NCI-H446 treated with DMSO at 0.1 percent for 48 hours (cell line): ENCODE measurements at regions not wholly inside any gene's neighbourhood (a gene's known extent, or its start where the extent isn't known, plus 50 kb on each side); places are given as distances from the start of the nearest gene placed in this dataset.
"Not testable (repeated sequence)": the region's sequence is repeated elsewhere in the genome, so short reads cannot be mapped to it uniquely, and the experiment has no call there.

ENCODE experiments used
- DNase-seq: peaks from one replicate; lab custom pipeline; 2025; lab: John Stamatoyannopoulos, UW

- DNase-seq = no peak
Measured at GRCh38 chr17:63293323-63294075, 152.6 kb downstream of the CYB561 start.

- DNase-seq = no peak
Measured at GRCh38 chr17:63294776-63295175, 151.3 kb downstream of the CYB561 start.

- no peak for DNase-seq
Measured at GRCh38 chr17:63295288-63295687, 150.8 kb downstream of the CYB561 start.

GRCh38 chr17:63295839-63296590 is 150.1 kb downstream of the CYB561 start:
- no peak for DNase-seq

GRCh38 chr17:63298916-63299315 is 147.2 kb downstream of the CYB561 start:
- DNase-seq = not testable (repeated sequence)

DNA sequence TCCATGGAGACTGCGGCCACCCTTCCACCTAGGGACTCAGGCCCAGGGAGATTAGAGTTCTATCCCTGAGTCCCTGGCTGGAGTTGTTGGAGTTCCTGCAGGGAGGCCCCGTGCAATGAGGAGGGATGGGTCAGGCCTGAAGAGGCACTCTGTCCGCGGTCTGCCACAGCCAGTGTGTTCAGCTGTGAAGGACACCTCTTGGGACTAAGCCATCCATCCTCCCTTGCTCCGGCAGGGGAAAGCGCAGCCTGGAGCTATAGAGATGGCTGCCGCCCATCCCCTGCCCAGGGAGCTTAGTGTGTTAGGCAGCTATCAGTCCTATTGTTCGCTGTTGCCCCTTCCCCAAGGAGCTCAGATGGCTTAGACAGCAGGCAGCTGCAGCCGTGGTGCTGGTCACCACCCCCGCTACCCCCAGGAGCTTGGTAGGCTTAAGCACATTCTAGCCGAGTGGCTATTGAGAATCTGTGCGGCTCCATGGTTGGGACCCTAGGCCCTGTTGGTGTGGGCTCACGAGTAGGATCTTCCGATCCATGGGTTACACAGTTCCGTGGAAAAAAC is 141.3 kb downstream of the CYB561 start:
- DNase-seq = no peak

- DNase-seq = no peak
Measured at GRCh38 chr17:63305857-63306256, 140.2 kb downstream of the CYB561 start.

- no peak for DNase-seq
Measured at GRCh38 chr17:63306855-63307254, 139.3 kb downstream of the CYB561 start.

GRCh38 chr17:63308272-63308671 is 137.8 kb downstream of the CYB561 start:
- no peak for DNase-seq

DNA sequence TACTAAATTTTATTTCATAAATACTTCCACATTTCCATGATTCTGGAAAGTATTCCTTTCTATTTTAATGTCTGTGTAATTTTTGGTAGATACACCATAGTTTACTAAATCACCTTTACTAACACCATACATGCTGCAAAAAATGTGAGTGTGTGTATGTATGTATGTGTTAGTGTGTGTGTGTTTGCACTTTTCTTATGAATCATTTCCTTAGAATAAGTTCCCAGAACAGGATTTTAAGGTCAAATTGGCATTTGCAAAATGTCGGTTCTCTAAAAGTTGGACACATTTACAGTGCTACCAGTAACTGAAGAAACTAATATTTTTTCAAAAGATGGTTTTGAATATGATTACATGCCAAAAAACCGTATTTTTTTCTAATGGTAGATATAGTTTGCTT is 137.1 kb downstream of the CYB561 start:
- DNase-seq = no peak

DNA sequence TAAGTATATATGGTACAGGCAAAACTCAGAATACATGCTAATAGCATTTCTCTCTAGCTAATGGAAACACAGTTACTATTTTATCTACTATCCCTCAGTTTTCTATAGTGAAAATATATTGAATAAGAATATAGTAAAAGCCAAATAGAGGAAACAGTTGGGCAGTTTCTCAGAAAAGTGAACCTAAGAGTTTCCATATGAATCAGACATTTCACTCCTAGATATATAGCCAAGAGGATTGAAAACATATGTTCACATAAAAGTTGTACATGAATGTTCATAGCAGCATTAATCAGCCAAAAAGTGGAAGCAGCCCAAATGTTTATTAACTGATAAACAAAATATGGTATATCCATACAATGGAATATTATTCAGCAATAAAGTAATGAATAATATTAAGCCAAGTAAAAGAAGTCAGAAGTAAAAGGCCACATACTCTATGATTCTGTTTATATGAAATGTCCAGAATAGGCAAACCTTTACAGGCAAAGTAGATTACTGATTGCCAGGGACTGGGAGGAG is 134.6 kb downstream of the CYB561 start:
- no peak for DNase-seq

GRCh38 chr17:63314761-63315160 is 131.3 kb downstream of the CYB561 start:
- no peak for DNase-seq

- DNase-seq = no peak
Measured at GRCh38 chr17:63316100-63316499, 130.0 kb downstream of the CYB561 start.

DNA sequence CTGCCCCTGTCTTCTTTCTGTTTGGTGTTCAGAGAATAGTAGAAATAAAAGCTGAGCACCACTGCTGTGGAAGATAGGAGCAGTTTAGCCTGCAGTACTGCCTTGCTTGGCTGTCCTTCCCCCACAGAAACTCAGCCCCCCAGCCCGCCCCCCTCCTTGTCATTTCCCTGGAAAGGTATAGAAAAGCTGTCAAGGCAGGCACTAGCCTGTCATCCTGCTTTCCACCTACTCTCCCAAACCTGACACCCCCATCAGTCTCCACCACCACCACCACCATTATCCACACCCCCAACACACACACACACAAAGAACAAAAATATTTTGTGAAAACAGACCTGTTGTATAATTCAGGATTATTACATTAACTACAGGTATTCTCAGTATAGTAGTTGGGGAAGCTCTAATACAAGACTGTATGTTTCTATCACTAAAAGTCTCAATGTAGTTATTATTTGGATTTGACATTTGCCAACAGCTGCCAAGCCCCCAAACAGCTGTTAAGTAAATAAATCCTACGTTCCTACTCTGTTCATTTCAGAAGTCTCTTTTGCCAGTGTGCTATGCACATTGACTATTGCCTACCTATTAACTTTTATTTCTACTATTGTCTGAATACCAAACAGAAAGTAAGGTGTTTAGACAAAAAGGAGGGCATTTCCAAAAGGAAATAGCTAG is 128.8 kb downstream of the CYB561 start:
- DNase-seq = no peak

- no peak for DNase-seq
Measured at GRCh38 chr17:63325808-63326207, 120.3 kb downstream of the CYB561 start.

GRCh38 chr17:63329876-63330275 is 116.2 kb downstream of the CYB561 start:
- DNase-seq = no peak

DNA sequence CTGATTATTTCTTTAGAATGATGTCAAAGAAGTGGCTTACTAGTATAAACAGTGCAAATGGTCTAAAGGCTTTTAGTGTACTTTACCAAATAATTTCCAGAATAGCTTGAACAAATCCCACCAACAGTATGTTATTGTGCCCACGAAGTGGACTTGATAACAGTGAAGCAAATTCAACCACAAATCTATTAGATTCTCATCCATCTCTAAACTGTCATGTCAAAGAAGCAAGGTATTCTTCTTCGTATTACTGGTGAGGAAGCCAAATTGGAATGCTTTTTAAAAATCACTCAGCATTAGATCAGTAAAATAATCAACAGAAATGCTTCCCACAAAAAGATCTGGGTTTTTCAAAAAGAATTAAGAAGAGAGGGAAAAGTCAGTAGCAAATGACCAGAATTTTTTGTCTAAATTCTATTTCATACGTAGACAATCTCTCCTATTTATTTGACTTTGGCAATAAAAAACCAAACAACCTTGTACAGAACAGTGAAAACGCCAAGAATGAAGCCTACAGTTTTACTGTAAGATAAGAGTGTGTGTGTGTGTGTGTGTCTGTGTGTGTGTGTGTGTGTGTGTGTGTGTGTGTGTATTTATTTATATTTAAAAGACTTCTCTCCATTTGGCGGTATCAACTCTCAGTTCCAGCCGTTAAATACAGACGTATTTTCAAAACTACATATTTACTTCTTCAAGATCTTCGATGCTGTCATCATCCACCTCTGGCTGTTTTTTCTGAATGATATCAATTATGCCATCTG is 114.6 kb downstream of the CYB561 start:
- no peak for DNase-seq

DNA sequence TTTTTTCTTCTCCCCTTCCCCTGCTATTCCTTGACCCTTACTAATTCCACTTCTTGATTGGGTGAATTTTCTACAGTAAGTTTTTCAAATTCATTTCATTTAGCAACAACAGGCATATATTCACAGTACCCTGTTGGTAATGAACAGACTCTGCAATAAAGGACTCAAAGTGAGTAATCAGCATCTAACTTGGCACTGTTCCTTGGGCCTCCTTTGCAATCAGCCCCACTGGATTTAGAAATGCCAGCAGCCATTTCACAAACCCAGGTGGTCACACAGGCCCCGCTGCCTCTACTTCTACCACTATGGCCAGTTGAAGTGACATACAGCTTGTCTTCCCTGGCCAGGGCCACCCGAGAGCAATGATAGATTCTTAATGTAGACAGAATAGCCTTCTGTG is 113.8 kb downstream of the CYB561 start:
- no peak for DNase-seq

- no peak for DNase-seq
Measured at GRCh38 chr17:63333869-63334268, 112.2 kb downstream of the CYB561 start.

GRCh38 chr17:63335831-63336230 is 110.3 kb downstream of the CYB561 start:
- DNase-seq = no peak

DNA sequence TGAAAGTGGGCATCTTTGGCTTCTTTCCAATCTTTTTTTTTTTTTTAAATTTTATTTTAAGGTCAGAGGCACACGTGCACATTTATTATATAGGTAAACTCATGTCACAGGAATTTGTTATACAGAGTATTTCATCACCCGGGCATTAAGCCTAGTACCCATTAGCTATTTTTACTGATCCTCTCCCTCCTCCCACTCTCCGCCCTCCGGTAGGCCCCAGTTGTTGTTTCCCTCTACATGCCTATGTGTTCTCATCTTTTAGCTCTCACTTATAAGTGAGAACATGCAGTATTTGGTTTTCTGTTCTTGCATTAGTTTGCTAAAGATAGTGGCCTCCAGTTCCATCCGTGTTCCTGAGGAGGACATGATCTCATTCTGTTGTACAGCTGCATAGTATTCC is 108.5 kb downstream of the CYB561 start:
- no peak for DNase-seq

DNA sequence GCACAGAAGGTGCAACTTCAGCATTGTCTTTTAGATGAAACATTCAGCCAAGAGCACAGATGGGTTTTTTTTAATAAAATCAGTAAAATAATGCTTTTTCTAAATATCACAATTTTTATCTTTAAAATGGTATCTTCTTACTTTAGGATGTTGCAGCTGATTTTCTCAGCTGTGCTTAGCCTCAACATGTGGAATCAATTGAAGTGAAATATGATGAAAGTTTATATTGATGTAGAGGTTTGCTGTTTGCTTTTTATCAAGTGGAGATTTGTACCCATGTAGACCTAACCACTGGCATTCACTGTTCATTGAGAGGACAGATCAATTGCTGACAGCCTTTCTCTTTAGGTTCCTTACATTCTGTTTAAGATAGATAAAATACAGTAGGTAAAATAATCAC is 107.8 kb downstream of the CYB561 start:
- DNase-seq = no peak
